ENCODE measurements at regions not wholly inside any gene's neighbourhood (a gene's known extent, or its start where the extent isn't known, plus 50 kb on each side); places are given as distances from the start of the nearest gene placed in this dataset.

- TF ChIP-seq CTCF (IDR thresholded peaks at IDR 0.05; ENCODE audit: low read length) = no peak
- no peak for TF ChIP-seq EZH2 (optimal IDR thresholded peaks at IDR 0.05; ENCODE audit: low read depth, low read length)
- no peak for TF ChIP-seq EZH2phosphoT487 (IDR thresholded peaks at IDR 0.05; ENCODE audit: low read length)
These were observed 71.7 kb upstream of the HGFAC start for GRCh38 chr4:3369781-3370674.
